Smooth muscle cell (in vitro differentiated cells): ENCODE measurements at regions not wholly inside any gene's neighbourhood (a gene's known extent, or its start where the extent isn't known, plus 50 kb on each side); places are given as distances from the start of the nearest gene placed in this dataset.

Source experiments
- DNase-seq: peaks from one replicate; lab custom pipeline; 2025; ENCODE audit not compliant: unreplicated experiment; lab: John Stamatoyannopoulos, UW
- H2AFZ ChIP-seq: fragments of 200-600 bp; sonication (generic); 2 replicates; pipeline ENCODE4 v1.6.0; 2016; ENCODE audit warnings: antibody characterized with exemption, low read depth, mild to moderate bottlenecking
- H3F3A ChIP-seq: fragments of 200-600 bp; sonication (generic); 2 replicates; pipeline ENCODE4 v1.6.0; 2017; ENCODE audit warnings: antibody characterized with exemption, low read depth
- H3K27ac ChIP-seq: fragments of 200-600 bp; sonication (generic); 2 replicates; pipeline ENCODE4 v1.5.1; 2016; ENCODE audit warnings: low read depth, mild to moderate bottlenecking
- H3K27me3 ChIP-seq: fragments of 200-600 bp; sonication (generic); 2 replicates; pipeline ENCODE4 v1.6.1; 2016; ENCODE audit warnings: low read depth, mild to moderate bottlenecking
- H3K36me3 ChIP-seq: fragments of 200-600 bp; sonication (generic); 2 replicates; pipeline ENCODE4 v1.5.1; 2016; ENCODE audit warnings: low read depth
- H3K4me1 ChIP-seq: fragments of 200-600 bp; sonication (generic); 2 replicates; pipeline ENCODE4 v1.5.1; 2016; ENCODE audit warnings: low read depth
- H3K4me2 ChIP-seq: fragments of 200-600 bp; sonication (generic); 2 replicates; pipeline ENCODE4 v1.6.0; 2016; ENCODE audit warnings: mild to moderate bottlenecking
- H3K4me3 ChIP-seq: fragments of 200-600 bp; sonication (generic); 2 replicates; pipeline ENCODE4 v1.5.1; 2016; ENCODE audit warnings: mild to moderate bottlenecking
- H3K79me2 ChIP-seq: fragments of 200-600 bp; sonication (generic); 2 replicates; pipeline ENCODE4 v1.6.0; 2016; ENCODE audit warnings: low read depth, mild to moderate bottlenecking
- H3K9ac ChIP-seq: fragments of 200-600 bp; sonication (generic); 2 replicates; pipeline ENCODE4 v1.6.0; 2016; ENCODE audit warnings: low read depth
- H3K9me3 ChIP-seq: fragments of 200-600 bp; sonication (generic); replicated peaks from 2 replicates; pipeline ENCODE4 v1.5.1; 2016; ENCODE audit warnings: low read depth
- H4K20me1 ChIP-seq: fragments of 200-600 bp; sonication (generic); 2 replicates; pipeline ENCODE4 v1.6.0; 2016; ENCODE audit warnings: low read depth
- CTCF ChIP-seq: fragments of 200-600 bp; sonication (generic); IDR thresholded peaks from 2 replicates; pipeline ENCODE4 v1.5.1; 2017; ENCODE audit warnings: borderline replicate concordance, mild to moderate bottlenecking, antibody characterized with exemption; ENCODE audit not compliant: insufficient read depth, poor library complexity, severe bottlenecking
- WGBS: methylation state at CpG from one replicate; pipeline ENCODE4 v1.1.7; 2016; ENCODE audit warnings: low lambda C conversion rate; 5-methylcytosine and 5-hydroxymethylcytosine counted together

GRCh38 chr2:51697095-51697494 lies 665.2 kb upstream of the NRXN1 start:
- Histone ChIP-seq H3F3A (no peaks in the 10 kb centered on the region), H3K27me3 (no peaks in the 10 kb centered on the region), H3K27ac (no peak overlapping the region), H2AFZ (no peak overlapping the region), H3K36me3 (no peaks in the 10 kb centered on the region), H3K79me2 (no peaks in the 10 kb centered on the region), H3K4me1 (no peaks in the 10 kb centered on the region), H3K9me3 (no peaks in the 10 kb centered on the region), H4K20me1 (no peaks in the 10 kb centered on the region), H3K9ac (no peak overlapping the region), H3K4me2 (no peak overlapping the region), H3K4me3 (no peak overlapping the region)
- TF ChIP-seq CTCF, result no peak
- DNase-seq, result no peak
- WGBS, result 98% methylated on average over 5 of the region's 5 CpGs

GRCh38 chr2:51695531-51695930 lies 663.6 kb upstream of the NRXN1 start:
- WGBS, result 50% methylated on average over 1 of the region's 1 CpG
- no peak overlapping the region for H3K9ac ChIP-seq
- no peak for TF ChIP-seq CTCF
- no peaks in the 10 kb centered on the region for H4K20me1 ChIP-seq
- peak overlapping the region; percentile 49 for H2AFZ ChIP-seq
- no peaks in the 10 kb centered on the region for H3K27me3 ChIP-seq
- no peaks in the 10 kb centered on the region for H3F3A ChIP-seq
- no peak overlapping the region for H3K4me2 ChIP-seq
- no peak for DNase-seq
- no peaks in the 10 kb centered on the region for H3K36me3 ChIP-seq
- H3K79me2 ChIP-seq, result no peaks in the 10 kb centered on the region
- H3K27ac ChIP-seq, result no peak overlapping the region
- H3K4me1 ChIP-seq, result no peaks in the 10 kb centered on the region
- no peak overlapping the region for H3K4me3 ChIP-seq
- H3K9me3 ChIP-seq, result no peaks in the 10 kb centered on the region

DNA sequence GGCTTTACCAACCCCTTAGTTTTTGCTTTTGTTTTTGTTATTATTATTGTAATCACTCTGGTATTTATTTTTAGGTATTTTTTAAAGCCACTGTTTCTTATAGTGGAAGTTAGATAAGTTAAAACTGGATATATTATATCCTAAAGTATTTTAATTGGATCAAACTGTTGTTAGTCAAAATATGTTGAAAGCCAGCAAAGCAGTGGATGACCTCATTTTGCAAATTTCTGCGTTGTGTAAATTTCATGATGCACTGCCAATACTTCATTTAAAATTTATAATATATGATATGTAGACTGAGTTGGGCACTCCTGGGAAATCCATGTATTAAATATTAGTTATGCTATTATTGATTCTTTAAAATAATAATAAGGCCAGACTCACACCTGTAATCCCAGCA lies 661.7 kb upstream of the NRXN1 start:
- 100% methylated on average over 1 of the region's 1 CpG for WGBS
- Histone ChIP-seq H3K9me3 (no peaks in the 10 kb centered on the region), H3K4me1 (no peaks in the 10 kb centered on the region), H3K36me3 (no peaks in the 10 kb centered on the region), H3K4me2 (no peak overlapping the region), H3K79me2 (no peaks in the 10 kb centered on the region), H4K20me1 (no peaks in the 10 kb centered on the region), H2AFZ (no peak overlapping the region), H3F3A (no peaks in the 10 kb centered on the region), H3K9ac (no peak overlapping the region), H3K27me3 (no peaks in the 10 kb centered on the region), H3K27ac (no peak overlapping the region), H3K4me3 (no peak overlapping the region)
- DNase-seq, result no peak
- no peak for TF ChIP-seq CTCF

DNA sequence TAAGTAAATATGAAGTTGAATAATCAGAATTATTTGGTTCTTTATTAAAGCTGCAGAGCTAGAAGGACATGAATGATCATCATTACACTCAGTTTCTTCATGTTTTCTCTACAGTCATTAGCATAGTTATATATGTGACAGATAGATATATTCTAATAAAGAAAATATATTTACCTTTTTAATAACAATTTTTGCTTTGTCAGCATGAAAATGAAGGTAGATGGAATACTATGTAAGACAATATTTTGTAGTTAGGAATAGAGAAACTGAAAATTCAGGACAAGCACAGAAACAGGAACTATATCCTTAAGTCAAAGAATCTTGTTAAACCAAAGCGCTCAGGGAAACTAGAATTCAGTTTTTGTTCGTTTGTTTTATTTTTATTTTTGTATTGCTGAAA lies 649.9 kb upstream of the NRXN1 start:
- H3K79me2 ChIP-seq, result no peaks in the 10 kb centered on the region
- H4K20me1 ChIP-seq, result no peaks in the 10 kb centered on the region
- H3K27ac ChIP-seq, result no peak overlapping the region
- H3F3A ChIP-seq, result no peaks in the 10 kb centered on the region
- no peak for TF ChIP-seq CTCF
- no peaks in the 10 kb centered on the region for H3K4me1 ChIP-seq
- H2AFZ ChIP-seq, result no peak overlapping the region
- 89% methylated on average over 2 of the region's 2 CpGs for WGBS
- no peak overlapping the region for H3K9ac ChIP-seq
- H3K27me3 ChIP-seq, result no peaks in the 10 kb centered on the region
- no peaks in the 10 kb centered on the region for H3K36me3 ChIP-seq
- H3K4me2 ChIP-seq, result no peak overlapping the region
- H3K9me3 ChIP-seq, result no peaks in the 10 kb centered on the region
- no peak for DNase-seq
- no peak overlapping the region for H3K4me3 ChIP-seq
